Retinal pigment epithelial cell (primary cell): ENCODE measurements at regions not wholly inside any gene's neighbourhood (a gene's known extent, or its start where the extent isn't known, plus 50 kb on each side); places are given as distances from the start of the nearest gene placed in this dataset.

Source experiments
- DNase-seq: peaks from one replicate; pipeline ENCODE4 v3.0.0-alpha.2; 2010; ENCODE audit warnings: low read depth
- H3K4me3 ChIP-seq: 2 replicates; pipeline ENCODE4 v1.5.1; 2011; ENCODE audit warnings: mild to moderate bottlenecking, low read length, control low read depth, moderate library complexity
- CTCF ChIP-seq: conservative IDR thresholded peaks from 2 replicates; pipeline ENCODE4 v1.5.1; 2011; ENCODE audit warnings: low read depth, low read length, control low read depth, inconsistent platforms

DNA sequence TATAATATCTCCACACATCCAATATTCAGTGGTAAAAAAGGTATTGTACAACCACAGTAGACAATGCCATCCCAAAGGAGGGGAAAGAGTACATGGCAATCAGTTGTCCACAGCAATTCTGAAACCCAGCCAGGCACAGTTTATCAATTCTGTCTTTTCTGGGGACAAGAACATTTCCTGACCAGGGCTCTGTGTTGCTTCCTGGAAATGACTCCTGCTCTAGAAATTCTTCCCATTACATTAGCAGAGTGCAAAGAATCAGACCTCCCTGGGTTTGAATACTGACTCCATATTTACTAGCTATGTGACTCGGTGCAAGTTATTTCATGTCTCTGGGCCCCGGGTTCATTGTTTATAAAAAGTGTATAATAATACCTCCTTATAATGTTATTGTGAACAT is 220.4 kb upstream of the CFAP20DC start:
- no peak overlapping the region for H3K4me3 ChIP-seq
- no peak for DNase-seq
- TF ChIP-seq CTCF = no peak

- no peak for DNase-seq
- no peak for TF ChIP-seq CTCF
- no peak overlapping the region for H3K4me3 ChIP-seq
Measured at GRCh38 chr3:59268170-59268569, 218.3 kb upstream of the CFAP20DC start.

DNA sequence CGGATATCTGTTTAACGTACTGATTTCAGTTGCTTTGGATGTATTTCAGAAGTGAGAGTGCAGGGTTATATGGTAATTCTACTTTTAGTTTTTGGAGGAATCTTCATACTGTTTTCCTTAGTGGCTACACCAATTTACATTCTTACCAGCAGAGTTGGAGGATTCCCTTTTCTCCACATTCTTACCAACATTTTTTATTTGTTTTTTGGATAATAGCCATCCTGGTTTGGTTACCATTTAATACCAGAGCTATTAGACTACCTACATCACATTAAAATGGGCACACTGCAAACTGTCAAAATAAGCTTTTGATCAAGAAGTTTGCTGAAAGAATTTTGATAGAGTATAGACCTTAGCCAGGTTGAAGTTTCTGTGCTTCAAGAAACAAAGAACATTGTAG is 217.2 kb upstream of the CFAP20DC start:
- no peak for DNase-seq
- no peak for TF ChIP-seq CTCF

GRCh38 chr3:59266551-59266950 is 216.7 kb upstream of the CFAP20DC start:
- no peak overlapping the region for H3K4me3 ChIP-seq
- no peak for DNase-seq
- no peak for TF ChIP-seq CTCF

More for the DNA sequence above, 217.2 kb upstream of the CFAP20DC start:
- H3K4me3 ChIP-seq = no peak overlapping the region

DNA sequence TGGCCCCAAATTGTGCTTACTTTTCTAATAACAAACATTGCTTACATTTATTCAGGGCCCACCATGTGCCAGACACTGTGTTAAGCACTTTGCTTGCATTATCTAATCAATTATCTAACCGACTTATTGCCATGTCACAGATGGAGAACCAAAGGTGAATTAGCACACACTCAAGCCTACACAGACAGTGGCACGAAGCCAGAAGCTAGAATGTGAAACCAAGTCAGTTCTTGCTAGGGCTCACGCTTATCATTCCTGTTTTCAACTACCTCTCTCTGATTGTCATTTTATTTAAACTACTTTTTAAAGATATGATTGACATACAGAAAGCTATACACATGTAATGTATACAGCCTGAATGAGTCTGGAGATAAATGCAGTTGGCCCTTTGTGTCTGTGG is 215.7 kb upstream of the CFAP20DC start:
- H3K4me3 ChIP-seq = no peak overlapping the region
- TF ChIP-seq CTCF = no peak
- DNase-seq = no peak

- TF ChIP-seq CTCF = no peak
- no peak for DNase-seq
- no peak overlapping the region for H3K4me3 ChIP-seq
Measured at GRCh38 chr3:59264366-59264765, 214.5 kb upstream of the CFAP20DC start.

DNA sequence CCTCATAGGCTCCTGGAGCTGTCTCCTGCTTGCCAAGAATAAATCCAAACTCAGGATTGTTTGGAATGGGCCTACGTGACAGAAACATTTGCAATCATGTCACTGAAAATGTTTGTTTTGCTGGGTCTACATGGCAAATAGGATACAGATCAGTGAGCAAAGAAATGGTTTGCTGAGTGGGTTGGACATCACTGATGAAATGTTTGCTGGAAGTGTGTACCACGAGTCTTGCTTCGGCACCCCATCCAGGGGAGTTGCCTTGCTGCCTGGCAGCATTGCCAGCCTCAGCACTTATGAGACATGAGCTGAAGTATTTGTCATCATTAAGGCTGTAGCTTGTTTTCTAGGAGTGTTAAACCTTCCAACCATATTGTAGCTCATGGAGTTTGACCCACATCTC is 213.3 kb upstream of the CFAP20DC start:
- H3K4me3 ChIP-seq = no peak overlapping the region
- DNase-seq = no peak
- TF ChIP-seq CTCF = no peak
